VCaP (cell line): ENCODE measurements at regions not wholly inside any gene's neighbourhood (a gene's known extent, or its start where the extent isn't known, plus 50 kb on each side); places are given as distances from the start of the nearest gene placed in this dataset.

ENCODE experiments used
- H3K27ac ChIP-seq: fragments of 450-650 bp; 2 replicates; pipeline ENCODE4 v1.5.1; 2017
- CTCF ChIP-seq: fragments of 450-650 bp; conservative IDR thresholded peaks from 2 replicates; pipeline ENCODE4 v1.5.1; 2017; ENCODE audit warnings: mild to moderate bottlenecking, moderate library complexity

- no peak for TF ChIP-seq CTCF
- no peak overlapping the region for H3K27ac ChIP-seq
These were observed 538.4 kb downstream of the HACE1 start for GRCh38 chr6:104321301-104321700.

DNA sequence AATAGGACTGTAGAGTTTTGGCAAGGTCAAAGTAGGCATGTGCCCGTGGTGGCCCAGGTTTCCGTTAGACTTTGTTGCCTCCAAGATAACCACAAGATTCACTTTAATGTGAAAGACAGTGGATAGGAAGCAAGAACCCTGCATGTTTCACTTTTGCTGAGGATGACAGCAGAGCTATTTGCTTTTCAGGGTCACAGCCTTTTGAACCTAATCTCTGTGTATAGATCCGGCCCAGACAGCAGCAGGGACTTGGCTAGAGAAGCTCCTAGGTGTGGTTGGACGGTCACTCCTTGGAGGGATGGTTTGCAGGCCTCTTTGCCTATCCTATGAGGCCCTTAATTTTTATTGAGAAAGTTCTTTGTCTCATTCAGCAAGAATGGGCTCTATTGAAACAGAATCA is 538.8 kb downstream of the HACE1 start:
- TF ChIP-seq CTCF, result no peak
- H3K27ac ChIP-seq, result no peak overlapping the region

GRCh38 chr6:104312851-104313250 is 546.9 kb downstream of the HACE1 start:
- H3K27ac ChIP-seq, result no peak overlapping the region
- TF ChIP-seq CTCF, result no peak

GRCh38 chr6:104306211-104306610 is 553.5 kb downstream of the HACE1 start:
- no peak overlapping the region for H3K27ac ChIP-seq
- TF ChIP-seq CTCF, result no peak

DNA sequence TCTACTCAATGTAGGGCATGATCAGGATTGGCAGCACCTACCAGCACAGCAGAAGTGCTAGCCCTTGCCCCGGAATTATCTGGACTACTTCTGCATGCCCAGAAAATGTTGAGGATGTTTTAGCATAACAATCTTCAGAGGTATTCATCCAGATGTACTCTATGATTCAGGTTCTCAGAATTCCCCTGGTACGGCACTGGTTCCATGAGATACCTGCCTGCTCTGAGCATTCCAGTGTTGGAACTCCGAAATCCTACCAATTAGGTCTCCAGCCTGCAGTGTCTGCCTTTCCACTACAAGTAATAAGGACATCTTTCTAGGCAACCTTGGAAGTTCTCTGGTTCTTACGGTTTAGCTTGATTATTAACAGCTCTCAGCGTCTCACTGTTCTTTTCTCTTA is 554.5 kb downstream of the HACE1 start:
- no peak overlapping the region for H3K27ac ChIP-seq
- TF ChIP-seq CTCF, result no peak

- TF ChIP-seq CTCF, result no peak
- no peak overlapping the region for H3K27ac ChIP-seq
These were observed 557.8 kb downstream of the HACE1 start for GRCh38 chr6:104301951-104302350.

- TF ChIP-seq CTCF, result no peak
- no peak overlapping the region for H3K27ac ChIP-seq
These were observed 573.1 kb downstream of the HACE1 start for GRCh38 chr6:104286641-104287040.

DNA sequence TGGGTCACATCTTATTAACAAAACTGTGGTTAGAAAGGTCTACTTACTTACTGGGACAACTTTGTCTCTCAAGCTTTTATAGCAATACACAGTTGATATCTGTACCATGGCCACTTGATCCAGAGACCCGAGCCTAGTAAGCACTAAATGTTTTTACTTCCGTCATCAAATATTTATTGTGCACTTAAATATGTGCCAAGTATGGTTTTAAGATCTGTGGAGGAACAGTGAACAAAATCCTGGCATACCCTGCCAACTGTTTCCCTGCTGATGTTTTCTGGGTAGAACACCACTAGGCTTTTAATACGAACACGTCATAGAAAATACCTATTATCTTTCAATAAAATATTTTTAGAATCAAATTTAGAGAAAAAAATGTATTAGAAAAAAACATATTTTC is 574.8 kb downstream of the HACE1 start:
- TF ChIP-seq CTCF, result no peak
- H3K27ac ChIP-seq, result no peak overlapping the region
